ENCODE measurements at regions not wholly inside any gene's neighbourhood (a gene's known extent, or its start where the extent isn't known, plus 50 kb on each side); places are given as distances from the start of the nearest gene placed in this dataset.
A peak's percentile ranks its signal among the peaks of the same experiment; 100 is the strongest.

GRCh38 chr6:87926687-87927086, 121.0 kb upstream of the SPACA1 start:
- H3K4me3 ChIP-seq: no peak overlapping the region
- no peak for DNase-seq
- H3K36me3 ChIP-seq (ENCODE audit: low read depth): no peaks in the 10 kb centered on the region
- ATAC-seq: no peak
- no peaks in the 10 kb centered on the region for H3K4me1 ChIP-seq (ENCODE audit: low read depth)
- intact Hi-C loops (cut with DNase I, micrococcal nuclease): loop anchor here in 1 of 2 donors (5.0 kb wide), 1 partner anchor 856 kb away; no protein-coding TSS in a partner anchor
- TF ChIP-seq CTCF (IDR thresholded peaks at IDR 0.05): no peak
- H3K9me3 ChIP-seq: no peaks in the 10 kb centered on the region

GRCh38 chr6:87926072-87926471, 121.6 kb upstream of the SPACA1 start:
- DNase-seq (no peak), ATAC-seq (no peak)
- intact Hi-C loops (cut with DNase I, micrococcal nuclease): loop anchor here in 1 of 2 donors (5.0 kb wide), 1 partner anchor 856 kb away; no protein-coding TSS in a partner anchor

GRCh38 chr6:87925373-87926060, 122.1 kb upstream of the SPACA1 start:
- no peak for TF ChIP-seq CTCF (IDR thresholded peaks at IDR 0.05)
- H3K4me3 ChIP-seq: no peak overlapping the region
- no peaks in the 10 kb centered on the region for H3K36me3 ChIP-seq (ENCODE audit: low read depth)
- ATAC-seq (peak; percentile 43), DNase-seq (peak in 2 of 3 donors; percentile 16 to 26)
- intact Hi-C loops (cut with DNase I, micrococcal nuclease): loop anchor here in 1 of 2 donors (5.0 kb wide), 1 partner anchor 857 kb away; no protein-coding TSS in a partner anchor
- H3K9me3 ChIP-seq: no peaks in the 10 kb centered on the region
- no peaks in the 10 kb centered on the region for H3K4me1 ChIP-seq (ENCODE audit: low read depth)

More at GRCh38 chr6:87926072-87926471, 121.6 kb upstream of the SPACA1 start:
- Histone ChIP-seq H3K4me3 (no peak overlapping the region), H3K9me3 (no peaks in the 10 kb centered on the region), H3K36me3 (ENCODE audit: low read depth) (no peaks in the 10 kb centered on the region), H3K4me1 (ENCODE audit: low read depth) (no peaks in the 10 kb centered on the region)
- no peak for TF ChIP-seq CTCF (IDR thresholded peaks at IDR 0.05)

- no peak for DNase-seq
- Histone ChIP-seq H3K9me3 (no peaks in the 10 kb centered on the region), H3K36me3 (ENCODE audit: low read depth) (no peaks in the 10 kb centered on the region), H3K4me3 (no peak overlapping the region), H3K4me1 (ENCODE audit: low read depth) (no peaks in the 10 kb centered on the region)
- ATAC-seq: no peak
- intact Hi-C loops (cut with DNase I, micrococcal nuclease): no loop called here
- no peak for TF ChIP-seq CTCF (IDR thresholded peaks at IDR 0.05)
Observed at GRCh38 chr6:87923389-87924050, 124.1 kb upstream of the SPACA1 start.

- no peak overlapping the region for H3K4me3 ChIP-seq
- no peaks in the 10 kb centered on the region for H3K9me3 ChIP-seq
- intact Hi-C loops (cut with DNase I, micrococcal nuclease): no loop called here
- TF ChIP-seq CTCF (IDR thresholded peaks at IDR 0.05): no peak
- peak; percentile 67 for ATAC-seq
- H3K4me1 ChIP-seq (ENCODE audit: low read depth): no peaks in the 10 kb centered on the region
- no peaks in the 10 kb centered on the region for H3K36me3 ChIP-seq (ENCODE audit: low read depth)
- peak in 1 of 3 donors; percentile 48 for DNase-seq
Observed at GRCh38 chr6:87922947-87923330, 124.7 kb upstream of the SPACA1 start.

Data from mucosa of descending colon (tissue), 3 donors.